Erythroblast (primary cell): ENCODE measurements at regions not wholly inside any gene's neighbourhood (a gene's known extent, or its start where the extent isn't known, plus 50 kb on each side); places are given as distances from the start of the nearest gene placed in this dataset.

ENCODE experiments used
- GATA1 ChIP-seq: IDR thresholded peaks from 2 replicates; pipeline ENCODE4 v1.6.1; 2011; ENCODE audit warnings: low read depth, mild to moderate bottlenecking, control low read depth, low read length, moderate library complexity
- POLR2A ChIP-seq: IDR thresholded peaks from 2 replicates; pipeline ENCODE4 v1.6.1; 2011; ENCODE audit warnings: mild to moderate bottlenecking, low read length

GRCh38 chr16:50985733-50986132 is 165.3 kb downstream of the SALL1 start:
- TF ChIP-seq POLR2A: no peak
- no peak for TF ChIP-seq GATA1
